Activated naive CD8-positive, alpha-beta T cell treated with anti-CD3 and anti-CD28 coated beads, Interleukin-2, amount 50 U/mL, for 24 hours (primary cell): ENCODE measurements at regions not wholly inside any gene's neighbourhood (a gene's known extent, or its start where the extent isn't known, plus 50 kb on each side); places are given as distances from the start of the nearest gene placed in this dataset.

ENCODE experiments used
- ATAC-seq: fragments of 150-1000 bp; cut with Tn5 transposase; one replicate; pipeline ENCODE4 v1.10.0; 2021
- DNase-seq: peaks from one replicate; pipeline ENCODE4 v3.0.0; 2021
- H3K27ac Mint-ChIP-seq: one replicate; pipeline ENCODE4 v1.8.0; 2021; ENCODE audit warnings: mild to moderate bottlenecking, mixed read lengths
- H3K27me3 Mint-ChIP-seq: one replicate; pipeline ENCODE4 v1.8.0; 2021; ENCODE audit warnings: mixed read lengths
- H3K36me3 Mint-ChIP-seq: one replicate; pipeline ENCODE4 v1.8.0; 2021; ENCODE audit warnings: low read depth, mixed read lengths
- H3K4me1 Mint-ChIP-seq: one replicate; pipeline ENCODE4 v1.8.0; 2021; ENCODE audit warnings: mixed read lengths
- H3K4me3 Mint-ChIP-seq: one replicate; pipeline ENCODE4 v1.8.0; 2021; ENCODE audit warnings: mild to moderate bottlenecking, moderate library complexity, mixed read lengths
- H3K9me3 Mint-ChIP-seq: one replicate; pipeline ENCODE4 v1.8.0; 2021; ENCODE audit warnings: mixed read lengths

DNA sequence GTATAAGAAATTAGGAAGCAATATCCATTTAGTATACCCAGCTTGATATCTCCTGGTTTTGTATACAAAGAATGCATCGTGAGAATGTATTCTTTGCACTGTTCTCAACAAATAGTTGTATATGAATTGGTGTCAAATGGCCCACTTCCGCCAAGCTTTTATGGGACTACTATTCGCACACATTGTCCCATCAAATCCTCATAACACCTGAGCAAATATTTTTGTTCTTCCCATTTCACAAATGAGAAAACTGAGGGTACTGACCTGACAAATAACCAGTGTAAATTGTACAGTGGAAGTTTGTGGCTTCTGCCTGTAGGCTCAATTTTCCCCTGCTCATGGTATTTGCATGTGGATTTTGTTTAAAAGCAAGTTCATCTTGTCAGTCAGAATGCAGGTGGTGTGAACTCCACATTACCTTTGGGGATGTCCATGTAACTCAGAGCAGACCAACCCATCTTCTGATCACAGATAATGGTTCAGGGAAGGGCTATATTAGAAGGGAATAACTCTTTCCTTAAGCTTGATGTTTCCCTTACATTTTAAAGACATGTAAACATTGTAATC, 51.5 kb upstream of the FAM241A start:
- Mint-ChIP-seq H3K27ac (no peak overlapping the region), H3K9me3 (no peaks in the 10 kb centered on the region), H3K27me3 (no peaks in the 10 kb centered on the region), H3K36me3 (no peaks in the 10 kb centered on the region), H3K4me3 (no peak overlapping the region), H3K4me1 (no peaks in the 10 kb centered on the region)
- no peak for ATAC-seq
- no peak for DNase-seq

DNA sequence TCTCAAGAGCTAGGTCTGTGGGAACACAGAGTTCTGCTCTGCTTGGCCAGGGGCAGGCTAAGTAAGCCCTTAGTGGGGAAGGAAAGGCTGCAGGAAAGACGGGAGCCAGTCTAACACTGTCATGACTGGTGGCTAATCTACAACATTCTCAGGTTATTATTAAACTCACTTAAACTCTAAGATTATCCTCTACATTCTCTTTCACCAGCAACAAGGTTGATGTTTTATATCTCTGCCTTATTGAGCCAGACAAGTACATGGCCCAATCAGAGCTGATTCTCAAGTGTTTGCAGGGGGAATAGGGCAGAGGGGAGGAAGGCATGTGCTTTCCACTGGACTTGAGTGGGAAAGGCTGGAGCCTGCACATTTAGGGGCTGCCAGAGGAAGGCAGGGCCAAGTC, 50.9 kb upstream of the FAM241A start:
- no peaks in the 10 kb centered on the region for H3K27me3 Mint-ChIP-seq
- DNase-seq (no peak), ATAC-seq (no peak)
- no peak overlapping the region for H3K27ac Mint-ChIP-seq
- H3K36me3 Mint-ChIP-seq: no peaks in the 10 kb centered on the region
- no peak overlapping the region for H3K4me3 Mint-ChIP-seq
- H3K9me3 Mint-ChIP-seq: no peaks in the 10 kb centered on the region
- H3K4me1 Mint-ChIP-seq: no peaks in the 10 kb centered on the region
